ENCODE measurements at regions not wholly inside any gene's neighbourhood (a gene's known extent, or its start where the extent isn't known, plus 50 kb on each side); places are given as distances from the start of the nearest gene placed in this dataset.

DNA sequence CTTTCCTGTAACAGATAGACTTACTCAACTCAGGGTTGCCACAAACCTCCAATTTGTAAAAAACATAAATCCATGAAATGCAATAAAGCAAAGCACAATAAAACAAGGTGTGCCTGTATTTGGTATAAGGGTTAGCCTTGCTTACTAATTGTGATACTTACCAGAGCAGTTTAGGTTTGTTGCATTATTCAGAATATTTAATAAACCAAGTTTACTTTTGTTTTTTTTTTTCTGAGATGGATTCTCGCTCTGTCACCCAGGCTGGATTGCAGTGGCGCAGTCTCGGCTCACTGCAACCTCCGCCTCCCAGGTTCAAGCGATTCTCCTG is 79.6 kb downstream of the SEC61G start:
- TF ChIP-seq POLR2A (IDR thresholded peaks at IDR 0.05) (no peak), POLR2AphosphoS5 (IDR thresholded peaks at IDR 0.05) (no peak)

Measured in prostate gland (tissue), 1 donor.